Lower leg skin (tissue), 4 donors: ENCODE measurements at regions not wholly inside any gene's neighbourhood (a gene's known extent, or its start where the extent isn't known, plus 50 kb on each side); places are given as distances from the start of the nearest gene placed in this dataset.

Source experiments
- DNase-seq, 2 donors: peaks; one replicate each; pipeline ENCODE4 v3.0.0-alpha.2; 2019; ENCODE audit warnings: low spot score in 2 of 2
- H3K4me3 ChIP-seq: fragments of 200-600 bp; sonication (generic); 2 replicates; pipeline ENCODE4 v1.5.1; 2017; ENCODE audit warnings: mild to moderate bottlenecking, low read depth; ENCODE audit not compliant: poor library complexity, severe bottlenecking
- POLR2A ChIP-seq, 2 donors: fragments of 450-650 bp; IDR thresholded peaks; one replicate each; pipeline ENCODE4 v1.6.1; 2016 to 2017; ENCODE audit warnings: antibody characterized with exemption in 2 of 2, mild to moderate bottlenecking in 1 of 2, moderate library complexity in 1 of 2
- WGBS, 2 donors: methylation state at CpG; one replicate each; pipeline ENCODE4 v1.1.5; 2018; 5-methylcytosine and 5-hydroxymethylcytosine counted together
- intact Hi-C: fragments of 100-400 bp; cut with DNase I; formaldehyde crosslinking; loops from one replicate; pipeline ENCODE4 v1.15.0; 2023; ENCODE audit warnings: low total_unique reads
- TF ChIP-seq, protein P1 (sequence below), 3 donors: fragments of 450-650 bp; IDR thresholded peaks; one replicate each; pipeline ENCODE4 v1.5.1; 2016; ENCODE audit warnings: antibody characterized with exemption in 3 of 3, mild to moderate bottlenecking in 3 of 3, moderate library complexity in 2 of 3

DNA sequence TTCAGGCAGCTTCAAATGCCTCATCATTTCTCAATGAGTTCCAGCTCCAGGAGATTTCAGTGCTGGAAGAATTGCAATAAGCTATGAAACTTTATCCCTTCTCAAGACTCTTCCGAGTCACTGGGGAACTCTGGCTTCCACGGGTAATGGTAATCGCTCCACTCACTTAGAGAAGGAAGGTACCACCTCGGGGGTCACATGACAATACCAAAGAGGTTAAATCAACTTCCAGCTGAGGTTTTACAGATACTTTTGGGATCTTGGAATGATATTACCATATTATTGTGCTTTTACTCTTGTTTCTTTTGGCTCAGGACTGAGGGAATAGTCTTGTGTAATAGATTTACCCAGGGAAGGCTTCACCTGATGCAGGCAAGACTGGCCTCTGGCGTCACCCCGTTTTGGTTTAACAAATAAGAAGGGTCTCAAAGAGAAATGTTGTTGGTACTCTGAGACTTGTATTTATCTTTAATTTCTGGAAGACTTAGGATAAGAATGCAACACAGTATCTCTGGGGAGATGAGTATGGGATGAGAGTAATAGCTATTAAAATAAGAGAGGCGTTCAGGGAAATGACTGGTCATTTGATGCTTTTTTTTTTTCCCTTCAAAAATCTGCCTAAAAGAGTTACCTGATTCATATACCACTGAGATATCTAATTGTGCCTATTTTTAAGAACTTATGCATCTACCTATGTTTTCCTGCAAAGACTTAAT, 316.9 kb upstream of the ZEB2 start:
- DNase-seq: no peak
- TF ChIP-seq, protein P1, sequence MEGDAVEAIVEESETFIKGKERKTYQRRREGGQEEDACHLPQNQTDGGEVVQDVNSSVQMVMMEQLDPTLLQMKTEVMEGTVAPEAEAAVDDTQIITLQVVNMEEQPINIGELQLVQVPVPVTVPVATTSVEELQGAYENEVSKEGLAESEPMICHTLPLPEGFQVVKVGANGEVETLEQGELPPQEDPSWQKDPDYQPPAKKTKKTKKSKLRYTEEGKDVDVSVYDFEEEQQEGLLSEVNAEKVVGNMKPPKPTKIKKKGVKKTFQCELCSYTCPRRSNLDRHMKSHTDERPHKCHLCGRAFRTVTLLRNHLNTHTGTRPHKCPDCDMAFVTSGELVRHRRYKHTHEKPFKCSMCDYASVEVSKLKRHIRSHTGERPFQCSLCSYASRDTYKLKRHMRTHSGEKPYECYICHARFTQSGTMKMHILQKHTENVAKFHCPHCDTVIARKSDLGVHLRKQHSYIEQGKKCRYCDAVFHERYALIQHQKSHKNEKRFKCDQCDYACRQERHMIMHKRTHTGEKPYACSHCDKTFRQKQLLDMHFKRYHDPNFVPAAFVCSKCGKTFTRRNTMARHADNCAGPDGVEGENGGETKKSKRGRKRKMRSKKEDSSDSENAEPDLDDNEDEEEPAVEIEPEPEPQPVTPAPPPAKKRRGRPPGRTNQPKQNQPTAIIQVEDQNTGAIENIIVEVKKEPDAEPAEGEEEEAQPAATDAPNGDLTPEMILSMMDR (IDR thresholded peaks at IDR 0.05): no peak
- no peak overlapping the region for H3K4me3 ChIP-seq
- intact Hi-C loops: no loop called here
- 80 to 86% methylated on average over 7 of the region's 7 CpGs for WGBS, 2 donors

DNA sequence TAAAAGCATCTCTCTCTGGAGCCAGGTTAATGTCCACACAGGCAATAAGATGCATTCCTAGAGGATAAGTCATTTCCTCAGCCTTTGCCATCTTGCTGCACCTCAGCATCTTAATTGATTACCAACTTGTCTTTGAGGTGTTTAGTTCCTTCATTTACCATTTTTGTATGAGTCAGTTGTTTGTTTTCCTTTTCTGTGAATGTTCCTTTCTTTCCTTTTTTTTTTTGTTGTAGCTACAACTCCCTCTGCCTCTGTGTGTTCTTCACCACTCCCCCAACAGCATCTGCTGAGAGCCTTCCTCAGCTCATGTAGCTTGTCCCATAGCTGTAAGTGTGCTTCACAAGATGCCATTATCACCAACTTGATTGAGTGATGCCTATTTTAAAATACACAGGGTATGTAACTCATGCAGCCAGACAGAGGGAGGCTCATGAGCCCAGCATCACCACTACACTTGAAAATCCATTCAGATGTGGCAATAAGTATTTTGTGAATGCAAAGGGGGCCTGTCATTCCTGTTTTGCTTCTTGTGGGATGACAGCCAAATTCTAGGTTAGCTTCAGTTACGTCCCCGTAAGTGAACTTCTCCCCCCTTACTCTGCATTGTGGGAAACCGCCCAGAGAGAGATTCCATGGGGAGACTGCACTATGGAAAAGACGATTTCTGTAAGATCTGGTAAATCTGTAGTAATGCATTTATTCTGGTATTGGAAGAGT, 315.9 kb upstream of the ZEB2 start:
- H3K4me3 ChIP-seq: no peak overlapping the region
- no peak for DNase-seq
- 56 to 60% methylated on average over 4 of the region's 4 CpGs for WGBS, 2 donors
- intact Hi-C loops: no loop called here
- TF ChIP-seq, protein P1 (IDR thresholded peaks at IDR 0.05): no peak
- no peak for TF ChIP-seq POLR2A (IDR thresholded peaks at IDR 0.05)

DNA sequence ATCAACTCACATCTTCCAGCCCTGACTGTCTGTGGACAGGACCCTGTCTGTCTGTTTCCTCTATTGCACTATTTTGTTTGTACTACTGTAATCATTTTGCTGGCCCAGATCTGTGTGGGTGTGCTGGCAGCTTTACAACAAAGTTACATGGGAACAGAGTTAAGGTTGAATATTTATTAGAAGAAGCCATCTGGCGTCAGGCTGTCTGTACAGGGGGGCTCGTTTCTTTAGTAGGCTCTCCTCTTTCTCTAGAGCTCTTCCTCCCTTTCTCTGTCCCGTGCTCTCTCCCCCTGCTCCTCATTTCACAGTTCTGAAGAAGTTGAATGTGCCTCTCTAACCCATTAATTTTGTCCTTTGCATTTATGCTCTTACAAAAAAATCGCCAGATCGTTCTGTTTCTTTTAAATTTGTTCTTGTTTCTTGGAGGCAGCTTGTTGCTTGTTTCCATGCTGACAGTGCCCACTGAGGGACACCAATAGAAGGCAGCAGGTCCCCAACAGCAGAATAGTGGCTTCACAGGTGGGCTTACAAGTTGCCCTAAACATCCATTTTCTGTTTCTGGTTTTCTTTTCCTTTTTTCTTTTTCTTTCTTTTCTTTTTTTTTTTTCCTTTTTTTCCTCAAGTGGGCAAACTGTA, 315.2 kb upstream of the ZEB2 start:
- 43 to 52% methylated on average over 5 of the region's 5 CpGs for WGBS, 2 donors
- DNase-seq: no peak
- TF ChIP-seq, protein P1 (IDR thresholded peaks at IDR 0.05): no peak
- no peak for TF ChIP-seq POLR2A (IDR thresholded peaks at IDR 0.05)
- intact Hi-C loops: loop anchor here (1.0 kb wide), 1 partner anchor 19 kb away; no protein-coding TSS in a partner anchor
- no peak overlapping the region for H3K4me3 ChIP-seq

DNA sequence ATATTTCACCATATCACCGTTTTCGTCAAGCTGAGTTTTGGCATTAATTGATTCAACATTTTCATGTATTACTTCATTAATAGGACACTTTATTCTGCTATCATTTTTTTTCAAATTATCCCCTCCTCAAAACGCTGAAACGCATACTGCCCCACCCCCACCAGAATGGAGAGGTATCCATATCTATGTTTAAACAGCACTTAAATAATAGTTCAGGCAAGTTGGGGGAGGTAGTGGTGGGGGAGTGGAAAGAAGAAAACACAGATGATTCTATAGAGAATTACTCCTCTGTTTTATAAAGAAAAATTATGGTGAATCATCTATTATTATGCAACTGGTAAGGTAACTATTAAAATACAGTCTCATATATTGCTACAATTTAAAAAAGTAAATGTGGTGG, 314.4 kb upstream of the ZEB2 start:
- intact Hi-C loops: loop anchor here (1.0 kb wide), 1 partner anchor 18 kb away; no protein-coding TSS in a partner anchor
- WGBS, 2 donors: 67 to 79% methylated on average over 4 of the region's 4 CpGs
- TF ChIP-seq, protein P1 (IDR thresholded peaks at IDR 0.05): no peak
- TF ChIP-seq POLR2A (IDR thresholded peaks at IDR 0.05): no peak
- no peak for DNase-seq
- H3K4me3 ChIP-seq: no peak overlapping the region

DNA sequence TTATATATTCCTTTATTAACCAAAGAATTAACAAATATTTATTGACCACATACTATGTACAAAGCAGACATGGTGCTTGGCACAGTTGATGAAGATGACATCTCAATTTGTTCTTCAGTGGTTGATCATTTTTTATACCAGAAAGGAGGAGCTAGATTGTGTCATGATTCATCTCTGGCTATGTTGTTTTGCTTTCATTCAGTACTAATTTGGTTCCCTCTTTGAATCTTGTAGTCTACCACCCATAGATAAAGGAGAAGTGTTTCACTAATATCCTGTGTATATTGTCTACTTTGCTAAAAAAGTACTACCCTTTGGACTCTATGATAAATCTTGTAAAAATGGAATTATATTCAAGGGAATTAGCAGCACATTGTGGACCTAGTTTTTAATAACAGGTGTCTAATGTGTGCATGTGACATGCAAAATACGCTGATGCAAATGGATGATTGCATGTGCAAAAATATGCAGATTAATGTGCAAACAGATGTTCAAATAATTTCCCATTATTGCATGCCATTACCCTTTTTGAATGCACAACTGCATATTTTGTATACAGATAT, 313.2 kb upstream of the ZEB2 start:
- 88 to 93% methylated on average over 1 of the region's 1 CpG for WGBS, 2 donors
- DNase-seq: no peak
- TF ChIP-seq, protein P1 (IDR thresholded peaks at IDR 0.05): no peak
- no peak for TF ChIP-seq POLR2A (IDR thresholded peaks at IDR 0.05)
- H3K4me3 ChIP-seq: no peak overlapping the region
- intact Hi-C loops: no loop called here
